ENCODE measurements at regions not wholly inside any gene's neighbourhood (a gene's known extent, or its start where the extent isn't known, plus 50 kb on each side); places are given as distances from the start of the nearest gene placed in this dataset.

GRCh38 chr11:131094827-131095226, 178.5 kb upstream of the SNX19 start:
- no peaks in the 10 kb centered on the region for H3K4me1 ChIP-seq
- no peak for DNase-seq
- TF ChIP-seq POLR2A (IDR thresholded peaks at IDR 0.05) = no peak
- TF ChIP-seq CTCF (IDR thresholded peaks at IDR 0.05) = no peak
- H3K4me3 ChIP-seq = no peak overlapping the region
- no peaks in the 10 kb centered on the region for H3K36me3 ChIP-seq
- no peaks in the 10 kb centered on the region for H3K9me3 ChIP-seq
- H3K27ac ChIP-seq = no peak overlapping the region
- WGBS, 2 donors = 92 to 100% methylated on average over 1 of the region's 1 CpG
- peaks cover 0 to 4% (median 0%) of the 10 kb centered on the region in 4 donors for H3K27me3 ChIP-seq
- intact Hi-C loops (cut with DNase I) = no loop called here

- DNase-seq = no peak
- Histone ChIP-seq H3K27me3 (peaks cover 0 to 4% (median 0%) of the 10 kb centered on the region in 4 donors), H3K9me3 (no peaks in the 10 kb centered on the region), H3K36me3 (no peaks in the 10 kb centered on the region), H3K27ac (no peak overlapping the region), H3K4me3 (no peak overlapping the region), H3K4me1 (no peaks in the 10 kb centered on the region)
- 51 to 58% methylated on average over 11 of the region's 11 CpGs for WGBS, 2 donors
- no peak for TF ChIP-seq POLR2A (IDR thresholded peaks at IDR 0.05)
- TF ChIP-seq CTCF (IDR thresholded peaks at IDR 0.05) = no peak
- intact Hi-C loops (cut with DNase I) = no loop called here
Observed at GRCh38 chr11:131095511-131096185, 179.4 kb upstream of the SNX19 start.

- no peak for DNase-seq
- H3K27me3 ChIP-seq = peaks cover 0 to 4% (median 0%) of the 10 kb centered on the region in 4 donors
- no peaks in the 10 kb centered on the region for H3K9me3 ChIP-seq
- no peak overlapping the region for H3K27ac ChIP-seq
- WGBS, 2 donors = 29 to 49% methylated on average over 6 of the region's 6 CpGs
- TF ChIP-seq CTCF (IDR thresholded peaks at IDR 0.05) = no peak
- TF ChIP-seq POLR2A (IDR thresholded peaks at IDR 0.05) = no peak
- H3K36me3 ChIP-seq = no peaks in the 10 kb centered on the region
- H3K4me3 ChIP-seq = no peak overlapping the region
- H3K4me1 ChIP-seq = no peaks in the 10 kb centered on the region
- intact Hi-C loops (cut with DNase I) = no loop called here
Observed at GRCh38 chr11:131099013-131099412, 182.7 kb upstream of the SNX19 start.

GRCh38 chr11:131099746-131100145, 183.5 kb upstream of the SNX19 start:
- no peaks in the 10 kb centered on the region for H3K4me1 ChIP-seq
- H3K9me3 ChIP-seq = no peaks in the 10 kb centered on the region
- TF ChIP-seq POLR2A (IDR thresholded peaks at IDR 0.05) (no peak), CTCF (IDR thresholded peaks at IDR 0.05) (no peak)
- H3K27ac ChIP-seq = no peak overlapping the region
- no peak overlapping the region for H3K4me3 ChIP-seq
- intact Hi-C loops (cut with DNase I) = no loop called here
- no peaks in the 10 kb centered on the region for H3K36me3 ChIP-seq
- H3K27me3 ChIP-seq = peaks cover 0 to 4% (median 0%) of the 10 kb centered on the region in 4 donors
- DNase-seq = no peak
- WGBS, 2 donors = 7 to 12% methylated on average over 1 of the region's 1 CpG

GRCh38 chr11:131108760-131109159, 192.5 kb upstream of the SNX19 start:
- intact Hi-C loops (cut with DNase I) = no loop called here
- TF ChIP-seq CTCF (IDR thresholded peaks at IDR 0.05) (no peak), POLR2A (IDR thresholded peaks at IDR 0.05) (no peak)
- Histone ChIP-seq H3K4me1 (no peaks in the 10 kb centered on the region), H3K36me3 (no peaks in the 10 kb centered on the region), H3K4me3 (no peak overlapping the region), H3K27me3 (peaks cover 0 to 9% (median 0%) of the 10 kb centered on the region in 4 donors), H3K9me3 (peaks cover 0 to 7% (median 0%) of the 10 kb centered on the region in 3 donors), H3K27ac (no peak overlapping the region)
- DNase-seq = no peak
- 33 to 40% methylated on average over 1 of the region's 1 CpG for WGBS, 2 donors
